ENCODE measurements at regions not wholly inside any gene's neighbourhood (a gene's known extent, or its start where the extent isn't known, plus 50 kb on each side); places are given as distances from the start of the nearest gene placed in this dataset.

GRCh38 chr5:56282951-56283350 is 49.8 kb upstream of the ANKRD55 start:
- H2AFZ ChIP-seq (ENCODE audit: low read length) = no peak overlapping the region
- TF ChIP-seq EZH2phosphoT487 (IDR thresholded peaks at IDR 0.05; ENCODE audit: borderline replicate concordance) (no peak), CTCF (conservative IDR thresholded peaks at IDR 0.05; ENCODE audit: low read length) (no peak)

More at GRCh38 chr5:56282951-56283350, 49.8 kb upstream of the ANKRD55 start:
- Histone ChIP-seq H3K4me3 (ENCODE audit: low read length, poor library complexity, severe bottlenecking) (no peak overlapping the region), H3F3A (ENCODE audit: low read depth) (no peaks in the 10 kb centered on the region), H3K9me2 (replicated peaks; ENCODE audit: low read depth, low read length) (no peaks in the 10 kb centered on the region), H4K20me1 (ENCODE audit: insufficient read depth, low read length, poor library complexity, severe bottlenecking) (no peaks in the 10 kb centered on the region), H3K27me3 (ENCODE audit: insufficient read depth, low read length, poor library complexity, severe bottlenecking) (no peaks in the 10 kb centered on the region), H3K79me2 (ENCODE audit: insufficient read depth, low read length) (no peaks in the 10 kb centered on the region), H3K9ac (ENCODE audit: low read depth, low read length, poor library complexity, severe bottlenecking) (no peak overlapping the region), H3K36me3 (ENCODE audit: insufficient read depth, low read length) (no peaks in the 10 kb centered on the region), H3K4me1 (ENCODE audit: insufficient read depth, low read length, poor library complexity, severe bottlenecking) (no peaks in the 10 kb centered on the region), H3K9me3 (ENCODE audit: insufficient read depth, low read depth, low read length) (no peaks in the 10 kb centered on the region; the same call in 1 of the 2 replicates), H3K4me2 (ENCODE audit: low read depth, low read length, poor library complexity, severe bottlenecking) (no peak overlapping the region)

Data from Loucy (cell line).